ENCODE measurements at regions not wholly inside any gene's neighbourhood (a gene's known extent, or its start where the extent isn't known, plus 50 kb on each side); places are given as distances from the start of the nearest gene placed in this dataset.

DNA sequence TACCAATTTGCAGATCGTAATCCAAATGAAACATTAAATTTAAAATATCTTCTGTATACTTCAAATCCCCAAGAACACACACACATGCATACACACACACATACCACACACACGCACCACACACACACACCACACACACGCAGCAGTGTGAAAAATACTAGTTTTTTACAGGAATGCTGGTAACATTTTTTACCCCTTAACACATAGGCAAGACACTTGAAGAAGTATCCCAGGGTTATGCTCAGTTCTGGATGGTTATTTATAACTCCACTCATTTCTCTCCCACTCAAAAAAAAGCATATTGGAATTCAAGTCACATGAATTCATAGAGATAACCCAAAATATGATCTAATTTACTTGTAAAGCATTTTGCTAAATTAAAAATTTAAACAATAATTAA, 325.5 kb upstream of the SLC7A11 start:
- TF ChIP-seq, protein P1, sequence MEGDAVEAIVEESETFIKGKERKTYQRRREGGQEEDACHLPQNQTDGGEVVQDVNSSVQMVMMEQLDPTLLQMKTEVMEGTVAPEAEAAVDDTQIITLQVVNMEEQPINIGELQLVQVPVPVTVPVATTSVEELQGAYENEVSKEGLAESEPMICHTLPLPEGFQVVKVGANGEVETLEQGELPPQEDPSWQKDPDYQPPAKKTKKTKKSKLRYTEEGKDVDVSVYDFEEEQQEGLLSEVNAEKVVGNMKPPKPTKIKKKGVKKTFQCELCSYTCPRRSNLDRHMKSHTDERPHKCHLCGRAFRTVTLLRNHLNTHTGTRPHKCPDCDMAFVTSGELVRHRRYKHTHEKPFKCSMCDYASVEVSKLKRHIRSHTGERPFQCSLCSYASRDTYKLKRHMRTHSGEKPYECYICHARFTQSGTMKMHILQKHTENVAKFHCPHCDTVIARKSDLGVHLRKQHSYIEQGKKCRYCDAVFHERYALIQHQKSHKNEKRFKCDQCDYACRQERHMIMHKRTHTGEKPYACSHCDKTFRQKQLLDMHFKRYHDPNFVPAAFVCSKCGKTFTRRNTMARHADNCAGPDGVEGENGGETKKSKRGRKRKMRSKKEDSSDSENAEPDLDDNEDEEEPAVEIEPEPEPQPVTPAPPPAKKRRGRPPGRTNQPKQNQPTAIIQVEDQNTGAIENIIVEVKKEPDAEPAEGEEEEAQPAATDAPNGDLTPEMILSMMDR (IDR thresholded peaks at IDR 0.05; ENCODE audit: control insufficient read depth, insufficient read depth, low read depth, low read length, missing control alignments), result no peak
- no peak for DNase-seq (ENCODE audit: low read depth)
- H3K4me3 ChIP-seq (ENCODE audit: control insufficient read depth, low read depth, low read length), result no peak overlapping the region

DNA sequence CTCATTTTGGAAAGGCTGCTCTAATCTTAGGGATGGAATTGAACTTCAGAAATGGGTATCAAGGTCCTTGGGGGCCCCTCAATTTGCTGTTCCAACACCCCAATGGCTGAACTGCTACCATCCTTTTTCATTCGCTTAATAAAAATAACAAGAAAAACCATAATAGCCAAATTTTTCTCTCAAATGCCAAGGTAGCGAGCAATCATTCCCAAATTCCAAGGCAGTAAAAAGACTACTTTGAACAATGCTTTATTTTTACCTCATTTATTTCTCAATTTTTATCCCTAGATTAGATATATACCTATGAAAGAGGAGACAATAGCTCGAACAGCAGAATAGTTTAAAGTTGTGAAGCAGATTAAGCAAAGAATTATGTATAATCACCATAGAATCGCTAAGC, 323.4 kb upstream of the SLC7A11 start:
- H3K4me3 ChIP-seq (ENCODE audit: control insufficient read depth, low read depth, low read length), result no peak overlapping the region
- DNase-seq (ENCODE audit: low read depth), result no peak
- TF ChIP-seq, protein P1 (IDR thresholded peaks at IDR 0.05; ENCODE audit: control insufficient read depth, insufficient read depth, low read depth, low read length, missing control alignments), result no peak

DNA sequence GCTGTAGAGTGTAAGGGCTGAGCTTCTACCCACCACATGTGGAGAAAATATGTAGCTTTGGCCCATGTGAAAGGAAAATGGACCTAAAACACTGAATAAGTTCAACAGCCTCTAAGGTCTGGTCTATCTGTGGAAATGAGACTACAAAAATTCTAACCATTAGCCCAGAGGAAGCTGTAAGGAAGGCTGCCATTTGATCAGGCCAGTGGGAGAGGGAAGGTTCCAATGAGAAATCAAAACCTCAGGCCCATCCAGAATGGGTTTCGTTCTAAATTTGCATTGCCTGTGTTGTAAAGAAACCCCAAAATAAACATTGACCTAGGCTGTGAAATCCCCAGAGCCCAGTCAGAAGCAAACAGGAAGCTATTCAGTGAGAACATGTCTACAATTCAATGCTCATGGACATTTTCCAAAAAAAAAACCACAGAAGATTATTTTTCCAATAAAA, 320.4 kb upstream of the SLC7A11 start:
- peak; percentile 45 for DNase-seq (ENCODE audit: low read depth)
- no peak overlapping the region for H3K4me3 ChIP-seq (ENCODE audit: control insufficient read depth, low read depth, low read length)
- TF ChIP-seq, protein P1 (IDR thresholded peaks at IDR 0.05; ENCODE audit: control insufficient read depth, insufficient read depth, low read depth, low read length, missing control alignments), result no peak

DNA sequence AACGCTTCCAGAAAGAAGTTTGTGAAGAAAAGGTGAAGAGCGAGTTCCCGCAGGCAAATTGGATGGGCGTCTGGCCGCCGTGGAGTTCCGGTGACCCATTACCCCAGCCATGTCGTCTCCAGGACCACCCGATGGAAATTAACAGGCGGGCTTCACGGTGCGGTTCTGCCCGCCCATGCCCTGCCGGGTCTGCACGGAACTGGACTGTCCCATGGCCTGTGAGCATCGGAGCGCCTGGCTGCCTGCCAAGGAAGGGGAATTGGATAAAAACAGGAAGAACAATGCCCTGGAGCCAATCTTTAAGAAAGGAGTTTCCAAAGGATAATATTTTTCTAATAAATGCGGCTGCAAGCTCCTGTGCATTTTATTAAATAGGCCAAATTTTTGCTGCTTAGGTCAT, 319.8 kb upstream of the SLC7A11 start:
- TF ChIP-seq, protein P1 (IDR thresholded peaks at IDR 0.05; ENCODE audit: control insufficient read depth, insufficient read depth, low read depth, low read length, missing control alignments), result no peak
- no peak for DNase-seq (ENCODE audit: low read depth)
- no peak overlapping the region for H3K4me3 ChIP-seq (ENCODE audit: control insufficient read depth, low read depth, low read length)

DNA sequence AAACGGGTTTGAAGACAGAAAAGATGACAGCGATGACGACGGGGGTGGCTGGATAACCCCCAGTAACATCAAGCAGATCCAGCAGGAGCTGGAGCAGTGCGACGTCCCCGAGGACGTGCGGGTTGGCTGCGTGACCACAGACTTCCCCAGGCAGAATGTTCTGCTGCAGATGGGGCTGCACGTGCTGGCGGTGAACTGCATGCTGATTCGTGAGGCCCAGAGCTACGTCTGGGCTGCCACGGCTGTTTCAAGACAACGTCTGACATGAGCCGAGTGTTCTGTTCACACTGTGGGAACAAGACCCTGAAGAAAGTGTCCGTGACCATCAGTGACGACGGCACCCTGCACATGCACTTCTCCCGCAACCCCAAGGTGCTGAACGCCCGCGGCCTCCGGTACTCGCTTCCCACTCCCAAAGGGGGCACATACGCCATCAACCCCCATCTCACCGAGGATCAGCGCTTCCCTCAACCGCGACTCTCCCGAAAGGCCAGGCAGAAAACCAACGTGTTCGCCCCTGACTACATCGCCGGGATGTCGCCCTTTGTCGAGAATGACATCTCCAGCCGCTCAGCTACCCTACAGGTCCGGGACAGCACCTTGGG, 319.2 kb upstream of the SLC7A11 start:
- H3K4me3 ChIP-seq (ENCODE audit: control insufficient read depth, low read depth, low read length), result no peak overlapping the region
- TF ChIP-seq, protein P1 (IDR thresholded peaks at IDR 0.05; ENCODE audit: control insufficient read depth, insufficient read depth, low read depth, low read length, missing control alignments), result no peak
- DNase-seq (ENCODE audit: low read depth), result no peak

DNA sequence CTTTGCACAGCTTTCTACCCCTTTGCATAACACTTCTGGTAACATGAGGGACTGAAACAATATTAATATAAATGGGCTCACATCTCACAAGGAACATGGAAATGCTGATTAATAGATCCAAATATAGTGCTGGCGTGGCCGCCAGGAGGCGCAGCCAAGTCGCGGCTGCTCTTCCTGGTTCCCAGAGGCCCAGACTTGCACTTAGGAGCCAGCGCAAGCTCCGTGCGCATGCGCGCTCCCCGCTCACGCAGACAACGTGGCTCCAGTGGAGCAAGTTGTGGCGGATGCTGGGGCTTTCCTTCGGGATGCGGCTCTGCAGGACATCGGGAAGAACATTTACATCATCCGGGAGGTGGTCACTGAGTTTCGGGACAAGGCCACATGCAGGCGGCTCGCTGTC, 318.3 kb upstream of the SLC7A11 start:
- DNase-seq (ENCODE audit: low read depth), result no peak
- TF ChIP-seq, protein P1 (IDR thresholded peaks at IDR 0.05; ENCODE audit: control insufficient read depth, insufficient read depth, low read depth, low read length, missing control alignments), result no peak
- no peak overlapping the region for H3K4me3 ChIP-seq (ENCODE audit: control insufficient read depth, low read depth, low read length)

Data from AG09309 (cell line).